ENCODE measurements at regions not wholly inside any gene's neighbourhood (a gene's known extent, or its start where the extent isn't known, plus 50 kb on each side); places are given as distances from the start of the nearest gene placed in this dataset.

- H3K9ac ChIP-seq (ENCODE audit: extremely low read depth, low read length, poor library complexity, severe bottlenecking), result no peak overlapping the region
- Mint-ChIP-seq H3K36me3 (ENCODE audit: low read depth) (no peaks in the 10 kb centered on the region), H3K4me1 (peaks cover 14% of the 10 kb centered on the region), H3K27me3 (ENCODE audit: insufficient read depth) (no peaks in the 10 kb centered on the region), H3K9me3 (peaks cover 11% of the 10 kb centered on the region), H3K27ac (no peak overlapping the region), H3K4me3 (no peak overlapping the region)
- H3K4me1 ChIP-seq (ENCODE audit: control insufficient read depth, insufficient read depth, low read length), result peaks cover 8% of the 10 kb centered on the region
- H3K9me3 ChIP-seq (ENCODE audit: control insufficient read depth, low read length), result peaks cover 9% of the 10 kb centered on the region
- H3K36me3 ChIP-seq (ENCODE audit: control insufficient read depth, insufficient read depth, low read length), result no peaks in the 10 kb centered on the region
- H3K27me3 ChIP-seq (ENCODE audit: control insufficient read depth, insufficient read depth, low read length, poor library complexity, severe bottlenecking), result no peaks in the 10 kb centered on the region
- WGBS, 2 experiments (ENCODE audit: insufficient coverage in 1 of 2, insufficient read length in 1 of 2), result 87 to 92% methylated on average over 3 of the region's 3 CpGs
- H3K27ac ChIP-seq (ENCODE audit: low read depth, low read length), result no peak overlapping the region
- TF ChIP-seq CTCF (conservative IDR thresholded peaks at IDR 0.05), result no peak
- no peak overlapping the region for H3K4me3 ChIP-seq (ENCODE audit: low read length)
- DNase-seq, result no peak
Measured at GRCh38 chr9:71594541-71594940, 173.8 kb downstream of the CEMIP2 start.

GRCh38 chr9:71592400-71592799 is 175.9 kb downstream of the CEMIP2 start:
- no peaks in the 10 kb centered on the region for H3K27me3 ChIP-seq (ENCODE audit: control insufficient read depth, insufficient read depth, low read length, poor library complexity, severe bottlenecking)
- no peak overlapping the region for H3K9ac ChIP-seq (ENCODE audit: extremely low read depth, low read length, poor library complexity, severe bottlenecking)
- H3K9me3 ChIP-seq (ENCODE audit: control insufficient read depth, low read length), result peaks cover 9% of the 10 kb centered on the region
- TF ChIP-seq CTCF (conservative IDR thresholded peaks at IDR 0.05), result no peak
- no peak overlapping the region for H3K27ac ChIP-seq (ENCODE audit: low read depth, low read length)
- H3K4me3 ChIP-seq (ENCODE audit: low read length), result no peak overlapping the region
- H3K36me3 Mint-ChIP-seq (ENCODE audit: low read depth), result no peaks in the 10 kb centered on the region
- H3K36me3 ChIP-seq (ENCODE audit: control insufficient read depth, insufficient read depth, low read length), result no peaks in the 10 kb centered on the region
- peaks cover 11% of the 10 kb centered on the region for H3K9me3 Mint-ChIP-seq
- H3K27ac Mint-ChIP-seq, result no peak overlapping the region
- H3K4me1 Mint-ChIP-seq, result peaks cover 14% of the 10 kb centered on the region
- no peak for DNase-seq
- 97 to 100% methylated on average over 2 of the region's 2 CpGs for WGBS, 2 experiments (ENCODE audit: insufficient coverage in 1 of 2, insufficient read length in 1 of 2)
- no peaks in the 10 kb centered on the region for H3K27me3 Mint-ChIP-seq (ENCODE audit: insufficient read depth)
- H3K4me3 Mint-ChIP-seq, result no peak overlapping the region
- H3K4me1 ChIP-seq (ENCODE audit: control insufficient read depth, insufficient read depth, low read length), result peaks cover 8% of the 10 kb centered on the region

GRCh38 chr9:71590362-71590761 is 178.0 kb downstream of the CEMIP2 start:
- Histone ChIP-seq H3K27me3 (ENCODE audit: control insufficient read depth, insufficient read depth, low read length, poor library complexity, severe bottlenecking) (no peaks in the 10 kb centered on the region), H3K9me3 (ENCODE audit: control insufficient read depth, low read length) (peaks cover 4% of the 10 kb centered on the region), H3K4me1 (ENCODE audit: control insufficient read depth, insufficient read depth, low read length) (peaks cover 8% of the 10 kb centered on the region), H3K4me3 (ENCODE audit: low read length) (no peak overlapping the region), H3K36me3 (ENCODE audit: control insufficient read depth, insufficient read depth, low read length) (no peaks in the 10 kb centered on the region), H3K27ac (ENCODE audit: low read depth, low read length) (no peak overlapping the region), H3K9ac (ENCODE audit: extremely low read depth, low read length, poor library complexity, severe bottlenecking) (no peak overlapping the region)
- H3K27me3 Mint-ChIP-seq (ENCODE audit: insufficient read depth), result no peaks in the 10 kb centered on the region
- H3K9me3 Mint-ChIP-seq, result peaks cover 4% of the 10 kb centered on the region
- DNase-seq, result no peak
- no peak overlapping the region for H3K4me3 Mint-ChIP-seq
- no peak for TF ChIP-seq CTCF (conservative IDR thresholded peaks at IDR 0.05)
- H3K27ac Mint-ChIP-seq, result no peak overlapping the region
- H3K36me3 Mint-ChIP-seq (ENCODE audit: low read depth), result no peaks in the 10 kb centered on the region
- H3K4me1 Mint-ChIP-seq, result peaks cover 14% of the 10 kb centered on the region
- WGBS, 2 experiments (ENCODE audit: insufficient coverage in 1 of 2, insufficient read length in 1 of 2), result 84 to 100% methylated on average over 1 to 3 of the region's 3 CpGs

All from endodermal cell (in vitro differentiated cells).